ENCODE measurements at regions not wholly inside any gene's neighbourhood (a gene's known extent, or its start where the extent isn't known, plus 50 kb on each side); places are given as distances from the start of the nearest gene placed in this dataset.
"Not testable (repeated sequence)": the region's sequence is repeated elsewhere in the genome, so short reads cannot be mapped to it uniquely, and the experiment has no call there.

GRCh38 chr7:156049366-156049765 lies 237.1 kb upstream of the SHH start:
- intact Hi-C loops (cut with micrococcal nuclease) = no loop called here
- no peak for ATAC-seq
- DNase-seq = no peak

- ATAC-seq (no peak), DNase-seq (no peak)
- intact Hi-C loops (cut with micrococcal nuclease) = no loop called here
Observed at GRCh38 chr7:156046031-156046560, 233.8 kb upstream of the SHH start.

GRCh38 chr7:156043416-156044178 lies 231.3 kb upstream of the SHH start:
- no peak for DNase-seq
- ATAC-seq = no peak
- intact Hi-C loops (cut with micrococcal nuclease) = no loop called here

- intact Hi-C loops (cut with micrococcal nuclease) = no loop called here
- DNase-seq (no peak), ATAC-seq (no peak)
Observed at GRCh38 chr7:156041398-156041797, 229.1 kb upstream of the SHH start.

- ATAC-seq (no peak), DNase-seq (no peak)
- intact Hi-C loops (cut with micrococcal nuclease) = no loop called here
Observed at GRCh38 chr7:156039971-156040677, 227.9 kb upstream of the SHH start.

- DNase-seq (no peak), ATAC-seq (no peak)
- intact Hi-C loops (cut with micrococcal nuclease) = no loop called here
Observed at GRCh38 chr7:156039194-156039593, 226.9 kb upstream of the SHH start.

GRCh38 chr7:156038345-156038744 lies 226.1 kb upstream of the SHH start:
- no peak for DNase-seq
- no peak for ATAC-seq

GRCh38 chr7:156036153-156036552 lies 223.9 kb upstream of the SHH start:
- ATAC-seq = no peak
- intact Hi-C loops (cut with micrococcal nuclease) = no loop called here

More at GRCh38 chr7:156038345-156038744, 226.1 kb upstream of the SHH start:
- intact Hi-C loops (cut with micrococcal nuclease) = no loop called here

GRCh38 chr7:156035387-156035786 lies 223.1 kb upstream of the SHH start:
- intact Hi-C loops (cut with micrococcal nuclease); DNase-seq; ATAC-seq: not testable (repeated sequence)

More at GRCh38 chr7:156036153-156036552, 223.9 kb upstream of the SHH start:
- no peak for DNase-seq

- DNase-seq (no peak), ATAC-seq (no peak)
- intact Hi-C loops (cut with micrococcal nuclease) = no loop called here
Observed at GRCh38 chr7:156034397-156034796, 222.1 kb upstream of the SHH start.

GRCh38 chr7:156032973-156033372 lies 220.7 kb upstream of the SHH start:
- intact Hi-C loops (cut with micrococcal nuclease) = no loop called here
- no peak for ATAC-seq
- no peak for DNase-seq

- no peak for ATAC-seq
- intact Hi-C loops (cut with micrococcal nuclease) = no loop called here
Observed at GRCh38 chr7:156031679-156032478, 219.6 kb upstream of the SHH start.

GRCh38 chr7:156029460-156030007 lies 217.3 kb upstream of the SHH start:
- intact Hi-C loops (cut with micrococcal nuclease) = no loop called here
- no peak for ATAC-seq
- DNase-seq = no peak

More at GRCh38 chr7:156031679-156032478, 219.6 kb upstream of the SHH start:
- no peak for DNase-seq

- DNase-seq = no peak
- no peak for ATAC-seq
- intact Hi-C loops (cut with micrococcal nuclease) = no loop called here
Observed at GRCh38 chr7:156028521-156028920, 216.3 kb upstream of the SHH start.

- ATAC-seq = no peak
- intact Hi-C loops (cut with micrococcal nuclease) = no loop called here
- no peak for DNase-seq
Observed at GRCh38 chr7:156027821-156028220, 215.6 kb upstream of the SHH start.

GRCh38 chr7:156026603-156027002 lies 214.3 kb upstream of the SHH start:
- no peak for ATAC-seq
- intact Hi-C loops (cut with micrococcal nuclease) = no loop called here
- no peak for DNase-seq

GRCh38 chr7:156026076-156026600 lies 213.9 kb upstream of the SHH start:
- no peak for ATAC-seq
- no peak for DNase-seq
- intact Hi-C loops (cut with micrococcal nuclease) = no loop called here

- ATAC-seq (no peak), DNase-seq (no peak)
- intact Hi-C loops (cut with micrococcal nuclease) = no loop called here
Observed at GRCh38 chr7:156025675-156026074, 213.4 kb upstream of the SHH start.

GRCh38 chr7:156024201-156024600 lies 211.9 kb upstream of the SHH start:
- intact Hi-C loops (cut with micrococcal nuclease) = no loop called here
- ATAC-seq (no peak), DNase-seq (no peak)

All from left ventricle myocardium superior (tissue), 1 donor.